Uterus (tissue), 3 donors: ENCODE measurements at regions not wholly inside any gene's neighbourhood (a gene's known extent, or its start where the extent isn't known, plus 50 kb on each side); places are given as distances from the start of the nearest gene placed in this dataset.

Experiments used
- DNase-seq, 2 donors: peaks; one replicate each; pipeline ENCODE4 v3.0.0-alpha.2; 2019 to 2020
- H3K27ac ChIP-seq, 2 donors: fragments of 200-600 bp; sonication (generic); 1 replicate in 1 of 2; 2 replicates in 1 of 2; pipeline ENCODE4 v1.5.1; 2016 to 2018
- H3K27me3 ChIP-seq, 2 donors: fragments of 200-600 bp; sonication (generic); one replicate each; pipeline ENCODE4 v1.5.1; 2018 to 2019; ENCODE audit warnings: control low read depth in 1 of 2
- H3K36me3 ChIP-seq, 2 donors: fragments of 200-600 bp; sonication (generic); one replicate each; pipeline ENCODE4 v1.5.1; 2019; ENCODE audit warnings: control low read depth in 1 of 2
- H3K4me1 ChIP-seq, 2 donors: fragments of 200-600 bp; sonication (generic); one replicate each; pipeline ENCODE4 v1.5.1; 2018 to 2019; ENCODE audit warnings: control low read depth in 1 of 2
- H3K4me3 ChIP-seq, 2 donors: fragments of 200-600 bp; sonication (generic); 1 replicate in 1 of 2; 2 replicates in 1 of 2; pipeline ENCODE4 v1.5.1; 2018 to 2019; ENCODE audit warnings: mild to moderate bottlenecking in 1 of 2
- H3K9me3 ChIP-seq, 2 donors: fragments of 200-600 bp; sonication (generic); one replicate each; pipeline ENCODE4 v1.5.1; 2019; ENCODE audit warnings: control low read depth in 1 of 2
- CTCF ChIP-seq, 4 experiments: fragments of 200-600 bp in 2 of 4; fragments of 450-650 bp in 2 of 4; sonication (generic) in 2 of 4; IDR thresholded peaks; one replicate each; pipeline ENCODE4 v1.5.1; 2016 to 2019; ENCODE audit warnings: antibody characterized with exemption in 4 of 4, mild to moderate bottlenecking in 2 of 4, moderate library complexity in 1 of 4
- POLR2A ChIP-seq, 2 donors: fragments of 450-650 bp; IDR thresholded peaks; one replicate each; pipeline ENCODE4 v1.6.1; 2016; ENCODE audit warnings: antibody characterized with exemption in 2 of 2, mild to moderate bottlenecking in 1 of 2, moderate library complexity in 1 of 2
- intact Hi-C: fragments of 100-400 bp; cut with DNase I; formaldehyde crosslinking; loops from one replicate; pipeline ENCODE4 v1.15.1; 2023; ENCODE audit warnings: low total_unique reads
- donor health status: DM: yes; HTN: yes; CAD: no.

GRCh38 chr18:38539856-38540255 is 974.3 kb upstream of the CELF4 start:
- no peaks in the 10 kb centered on the region for H3K27me3 ChIP-seq
- H3K9me3 ChIP-seq = no peaks in the 10 kb centered on the region
- TF ChIP-seq POLR2A (IDR thresholded peaks at IDR 0.05) (no peak), CTCF (IDR thresholded peaks at IDR 0.05) (no peak)
- H3K27ac ChIP-seq = no peak overlapping the region
- no peak for DNase-seq
- intact Hi-C loops = no loop called here
- H3K36me3 ChIP-seq = no peaks in the 10 kb centered on the region
- no peaks in the 10 kb centered on the region for H3K4me1 ChIP-seq
- H3K4me3 ChIP-seq = no peak overlapping the region

GRCh38 chr18:38539371-38539770 is 973.8 kb upstream of the CELF4 start:
- Histone ChIP-seq H3K36me3 (no peaks in the 10 kb centered on the region), H3K9me3 (no peaks in the 10 kb centered on the region), H3K4me1 (no peaks in the 10 kb centered on the region), H3K27me3 (no peaks in the 10 kb centered on the region), H3K4me3 (no peak overlapping the region), H3K27ac (no peak overlapping the region)
- TF ChIP-seq CTCF (IDR thresholded peaks at IDR 0.05) = no peak
- no peak for TF ChIP-seq POLR2A (IDR thresholded peaks at IDR 0.05)
- intact Hi-C loops = no loop called here
- no peak for DNase-seq

GRCh38 chr18:38534073-38534472 is 968.5 kb upstream of the CELF4 start:
- Histone ChIP-seq H3K27ac (no peak overlapping the region), H3K36me3 (no peaks in the 10 kb centered on the region)
- intact Hi-C loops = no loop called here

GRCh38 chr18:38526922-38527321 is 961.3 kb upstream of the CELF4 start:
- intact Hi-C loops = no loop called here
- H3K4me3 ChIP-seq = no peak overlapping the region
- H3K9me3 ChIP-seq = no peaks in the 10 kb centered on the region
- H3K27ac ChIP-seq = no peak overlapping the region
- H3K4me1 ChIP-seq = no peaks in the 10 kb centered on the region
- no peak for TF ChIP-seq POLR2A (IDR thresholded peaks at IDR 0.05)
- TF ChIP-seq CTCF (IDR thresholded peaks at IDR 0.05) = no peak
- no peaks in the 10 kb centered on the region for H3K36me3 ChIP-seq
- H3K27me3 ChIP-seq = no peaks in the 10 kb centered on the region
- no peak for DNase-seq

More at GRCh38 chr18:38534073-38534472, 968.5 kb upstream of the CELF4 start:
- no peaks in the 10 kb centered on the region for H3K9me3 ChIP-seq
- DNase-seq = no peak
- no peak overlapping the region for H3K4me3 ChIP-seq
- TF ChIP-seq POLR2A (IDR thresholded peaks at IDR 0.05) (no peak), CTCF (IDR thresholded peaks at IDR 0.05) (no peak)
- no peaks in the 10 kb centered on the region for H3K27me3 ChIP-seq
- H3K4me1 ChIP-seq = no peaks in the 10 kb centered on the region

- Histone ChIP-seq H3K4me1 (no peaks in the 10 kb centered on the region), H3K36me3 (no peaks in the 10 kb centered on the region), H3K27me3 (no peaks in the 10 kb centered on the region), H3K4me3 (no peak overlapping the region), H3K27ac (no peak overlapping the region), H3K9me3 (no peaks in the 10 kb centered on the region)
- no peak for TF ChIP-seq POLR2A (IDR thresholded peaks at IDR 0.05)
- TF ChIP-seq CTCF (IDR thresholded peaks at IDR 0.05) = no peak
- intact Hi-C loops = no loop called here
- DNase-seq = no peak
Observed at GRCh38 chr18:38525039-38525438, 959.4 kb upstream of the CELF4 start.
